ENCODE measurements at regions not wholly inside any gene's neighbourhood (a gene's known extent, or its start where the extent isn't known, plus 50 kb on each side); places are given as distances from the start of the nearest gene placed in this dataset.
A peak's percentile ranks its signal among the peaks of the same experiment; 100 is the strongest.

- DNase-seq = no peak
Observed at GRCh38 chr3:167892205-167892604, 156.7 kb downstream of the SERPINI1 start.

GRCh38 chr3:167887096-167887495 lies 151.6 kb downstream of the SERPINI1 start:
- no peak for DNase-seq

DNA sequence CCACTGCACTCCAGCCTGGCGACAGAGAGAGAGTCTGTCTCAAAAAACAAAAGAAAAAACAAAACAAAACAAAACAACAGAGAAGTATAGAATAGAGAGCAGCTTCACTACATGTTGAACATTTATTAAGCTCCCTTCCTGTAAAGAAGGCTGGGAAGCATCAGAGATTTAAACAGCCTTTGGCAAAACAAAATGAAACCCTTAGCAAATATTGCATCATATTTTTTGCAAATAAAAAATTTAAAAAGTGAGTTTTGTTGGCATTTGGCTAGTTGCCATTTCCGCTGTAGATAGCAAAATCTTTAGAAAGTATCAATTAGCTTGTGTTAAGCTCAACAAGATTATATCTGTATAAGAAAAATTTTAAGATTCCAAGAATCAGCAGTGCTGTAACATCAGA lies 151.2 kb downstream of the SERPINI1 start:
- no peak for DNase-seq

- no peak for DNase-seq
Observed at GRCh38 chr3:167885277-167885676, 149.8 kb downstream of the SERPINI1 start.

DNA sequence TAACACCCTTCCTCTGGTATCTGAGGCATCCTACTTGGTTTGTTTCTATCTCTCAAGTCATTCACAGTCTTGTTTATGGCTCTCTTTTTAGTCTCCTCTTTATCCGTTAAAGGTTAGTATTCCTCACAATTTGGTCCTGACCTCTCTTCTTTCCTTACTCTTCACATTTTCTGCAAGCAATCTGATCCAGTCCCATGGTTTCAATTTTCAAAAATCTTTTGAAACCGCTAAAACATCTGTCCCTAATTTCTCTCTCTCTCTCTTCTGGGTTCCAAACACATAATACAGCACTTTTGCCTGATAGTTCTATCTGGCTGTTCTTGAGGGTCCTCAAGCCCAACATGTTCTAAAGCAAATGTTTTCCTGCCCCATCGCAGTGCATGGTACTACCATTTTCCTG lies 149.0 kb downstream of the SERPINI1 start:
- DNase-seq = no peak

DNA sequence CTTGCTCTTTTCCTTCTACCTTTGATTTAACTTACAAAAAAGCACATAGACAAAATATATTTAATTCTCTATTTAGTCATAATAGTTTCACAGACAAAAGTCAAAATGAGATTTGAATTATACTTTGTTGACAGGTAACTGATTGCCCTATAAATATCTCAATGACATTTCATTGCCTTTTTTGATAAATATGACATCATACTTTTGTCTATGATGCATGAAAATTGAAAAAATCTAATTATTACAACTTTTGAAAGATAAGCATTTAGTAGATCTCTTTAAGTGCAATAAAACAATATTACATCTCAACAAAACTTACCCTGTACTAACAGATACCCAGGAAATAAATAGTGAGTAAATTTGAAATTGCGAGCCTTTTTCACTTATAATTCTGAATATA lies 147.9 kb downstream of the SERPINI1 start:
- no peak for DNase-seq

GRCh38 chr3:167882057-167882667 lies 146.6 kb downstream of the SERPINI1 start:
- peak; percentile 36 for DNase-seq

DNA sequence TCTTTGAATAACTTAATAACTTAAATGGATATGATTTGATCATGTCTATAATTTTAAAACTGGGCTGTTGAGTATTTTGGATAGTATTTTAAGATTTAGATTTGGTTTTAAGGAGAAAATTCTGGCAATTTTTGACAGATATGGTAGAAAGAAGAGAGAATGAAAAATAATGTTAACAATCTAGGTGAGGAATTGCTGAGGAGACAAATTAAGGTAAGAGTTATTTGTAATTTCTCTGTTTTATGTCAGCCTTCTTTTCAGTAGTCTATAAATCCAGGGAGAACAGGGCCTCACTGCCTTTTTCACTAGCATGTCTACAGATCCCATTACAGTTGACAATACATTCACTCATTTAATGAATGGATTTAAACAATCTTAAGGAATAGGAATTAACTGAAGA lies 144.7 kb downstream of the SERPINI1 start:
- no peak for DNase-seq

DNA sequence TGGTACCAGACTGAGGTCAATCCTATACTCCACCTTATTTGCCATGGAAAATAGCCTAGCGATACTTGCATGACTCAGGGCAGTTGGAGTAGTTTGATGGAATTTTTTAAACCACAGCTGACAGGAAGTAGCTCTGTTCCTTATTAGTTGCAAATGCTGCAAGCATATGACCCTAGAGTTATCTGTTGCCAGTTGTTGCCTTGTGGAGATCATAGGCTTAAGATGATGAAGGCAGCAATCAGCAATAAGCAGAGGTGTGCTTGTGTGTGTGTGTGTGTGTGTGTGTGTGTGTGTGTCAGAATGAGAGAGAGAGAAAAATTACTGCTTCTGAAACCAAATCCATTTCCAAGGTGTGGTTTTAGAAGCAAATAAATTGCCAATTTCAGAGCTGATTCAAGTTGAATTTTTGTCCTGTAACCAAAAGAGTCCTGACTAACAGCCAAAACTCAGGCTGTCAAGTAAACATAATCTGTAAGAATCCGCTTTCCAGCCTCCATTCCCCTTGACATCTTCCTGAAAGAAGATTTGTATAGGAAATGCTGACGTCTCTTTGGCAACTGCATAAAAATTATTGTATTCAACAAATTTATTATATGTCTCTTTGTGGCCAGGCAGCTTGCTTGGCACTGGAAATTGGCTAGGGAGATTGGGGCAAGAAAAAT lies 141.2 kb downstream of the SERPINI1 start:
- no peak for DNase-seq

Data from NCI-H1048 (cell line).